ENCODE measurements at regions not wholly inside any gene's neighbourhood (a gene's known extent, or its start where the extent isn't known, plus 50 kb on each side); places are given as distances from the start of the nearest gene placed in this dataset.
A peak's percentile ranks its signal among the peaks of the same experiment; 100 is the strongest.

DNA sequence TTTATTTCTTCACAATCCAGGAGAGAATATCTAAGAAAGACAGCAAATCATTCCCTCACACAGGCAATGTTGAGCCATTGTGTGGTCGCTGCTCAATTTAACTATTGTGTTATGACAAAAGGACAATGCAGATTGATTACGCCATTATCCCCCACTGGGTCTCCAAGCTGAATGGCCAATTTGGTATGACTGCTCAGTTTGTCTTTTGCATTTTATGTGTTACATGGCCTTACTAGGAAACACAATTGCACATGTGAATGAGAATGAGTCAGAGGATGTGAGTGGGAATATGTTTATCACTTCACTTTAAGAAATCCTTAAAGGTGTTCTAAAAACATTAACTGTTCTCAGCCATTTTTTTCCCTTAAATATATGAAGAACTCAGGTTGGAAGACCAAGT lies 108.3 kb downstream of the FAM174A start:
- Histone ChIP-seq H3K4ac (ENCODE audit: low read depth, low read length) (no peak overlapping the region), H2AFZ (ENCODE audit: low read length) (no peak overlapping the region), H3K4me2 (ENCODE audit: insufficient read depth, insufficient read length, low read length) (no peak overlapping the region), H2BK120ac (ENCODE audit: low read depth, low read length, poor library complexity, severe bottlenecking) (no peak overlapping the region), H2AK5ac (ENCODE audit: insufficient read length, low read length) (no peak overlapping the region), H3K23me2 (ENCODE audit: insufficient read length, low read depth, low read length, poor library complexity, severe bottlenecking) (no peaks in the 10 kb centered on the region), H3K56ac (ENCODE audit: insufficient read length, low read depth, low read length) (no peak overlapping the region), H4K91ac (ENCODE audit: insufficient read length, low read depth, low read length) (no peak overlapping the region), H4K8ac (replicated peaks; ENCODE audit: insufficient read length, low read depth, low read length) (no peak overlapping the region), H3K9me3 (ENCODE audit: control insufficient read depth, low read depth, low read length) (no peaks in the 10 kb centered on the region), H2BK20ac (ENCODE audit: low read depth, low read length, poor library complexity, severe bottlenecking) (peak overlapping the region; percentile 26), H2BK15ac (ENCODE audit: low read depth, low read length) (no peak overlapping the region), H3K23ac (ENCODE audit: insufficient read length, low read depth, low read length) (no peak overlapping the region), H2BK5ac (ENCODE audit: insufficient read length, low read length) (no peak overlapping the region), H3K27me3 (ENCODE audit: insufficient read depth, low read length) (no peaks in the 10 kb centered on the region), H3K14ac (ENCODE audit: insufficient read depth, low read length) (no peak overlapping the region), H3T11ph (ENCODE audit: low read length) (no peak overlapping the region), H3K18ac (ENCODE audit: insufficient read length, low read depth, low read length) (no peak overlapping the region), H2BK12ac (ENCODE audit: insufficient read length, low read depth, low read length) (no peak overlapping the region), H4K5ac (ENCODE audit: insufficient read length, low read depth, low read length) (no peak overlapping the region), H3K4me1 (ENCODE audit: insufficient read depth, low read length) (peaks cover 7% of the 10 kb centered on the region; the same call in 1 of the 2 replicates), H3K27ac (ENCODE audit: insufficient read length, low read depth, low read length) (no peak overlapping the region), H3K9ac (ENCODE audit: extremely low read depth, insufficient read length, low read length) (no peak overlapping the region), H3K79me2 (ENCODE audit: insufficient read depth, low read length) (no peaks in the 10 kb centered on the region), H4K20me1 (ENCODE audit: control insufficient read depth, insufficient read depth, insufficient read length) (no peaks in the 10 kb centered on the region), H3K79me1 (ENCODE audit: insufficient read depth, low read depth, low read length, poor library complexity, severe bottlenecking) (no peaks in the 10 kb centered on the region)
- DNase-seq, result no peak
- Mint-ChIP-seq H3K27ac (no peak overlapping the region), H3K4me3 (no peak overlapping the region), H3K27me3 (ENCODE audit: low read depth) (no peaks in the 10 kb centered on the region), H3K36me3 (ENCODE audit: insufficient read depth in 1 of 3, low read depth in 3 of 3) (no peaks in the 10 kb centered on the region), H3K9me3 (no peaks in the 10 kb centered on the region), H3K4me1 (peaks cover 16 to 19% of the 10 kb centered on the region in 2 experiments)
- WGBS (ENCODE audit: extremely low coverage, insufficient read length, low lambda C conversion rate), result no CpG with 5 or more reads among the region's 2 CpGs
- TF ChIP-seq, protein P1, sequence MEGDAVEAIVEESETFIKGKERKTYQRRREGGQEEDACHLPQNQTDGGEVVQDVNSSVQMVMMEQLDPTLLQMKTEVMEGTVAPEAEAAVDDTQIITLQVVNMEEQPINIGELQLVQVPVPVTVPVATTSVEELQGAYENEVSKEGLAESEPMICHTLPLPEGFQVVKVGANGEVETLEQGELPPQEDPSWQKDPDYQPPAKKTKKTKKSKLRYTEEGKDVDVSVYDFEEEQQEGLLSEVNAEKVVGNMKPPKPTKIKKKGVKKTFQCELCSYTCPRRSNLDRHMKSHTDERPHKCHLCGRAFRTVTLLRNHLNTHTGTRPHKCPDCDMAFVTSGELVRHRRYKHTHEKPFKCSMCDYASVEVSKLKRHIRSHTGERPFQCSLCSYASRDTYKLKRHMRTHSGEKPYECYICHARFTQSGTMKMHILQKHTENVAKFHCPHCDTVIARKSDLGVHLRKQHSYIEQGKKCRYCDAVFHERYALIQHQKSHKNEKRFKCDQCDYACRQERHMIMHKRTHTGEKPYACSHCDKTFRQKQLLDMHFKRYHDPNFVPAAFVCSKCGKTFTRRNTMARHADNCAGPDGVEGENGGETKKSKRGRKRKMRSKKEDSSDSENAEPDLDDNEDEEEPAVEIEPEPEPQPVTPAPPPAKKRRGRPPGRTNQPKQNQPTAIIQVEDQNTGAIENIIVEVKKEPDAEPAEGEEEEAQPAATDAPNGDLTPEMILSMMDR (conservative IDR thresholded peaks at IDR 0.05), result no peak

All from H9 (cell line).